ENCODE measurements at regions not wholly inside any gene's neighbourhood (a gene's known extent, or its start where the extent isn't known, plus 50 kb on each side); places are given as distances from the start of the nearest gene placed in this dataset.
A peak's percentile ranks its signal among the peaks of the same experiment; 100 is the strongest.
"Not testable (repeated sequence)": the region's sequence is repeated elsewhere in the genome, so short reads cannot be mapped to it uniquely, and the experiment has no call there.

GRCh38 chr15:31433091-31433490 lies 106.5 kb downstream of the KLF13 start:
- DNase-seq: no peak

- no peak for DNase-seq
These were observed 106.9 kb downstream of the KLF13 start for GRCh38 chr15:31433574-31433973.

- no peak for DNase-seq
These were observed 107.6 kb downstream of the KLF13 start for GRCh38 chr15:31434275-31434587.

- DNase-seq: peak; percentile 92
These were observed 108.1 kb downstream of the KLF13 start for GRCh38 chr15:31434588-31435260.

- DNase-seq: peak; percentile 84
These were observed 108.8 kb downstream of the KLF13 start for GRCh38 chr15:31435261-31435911.

- DNase-seq: peak; percentile 54
These were observed 109.4 kb downstream of the KLF13 start for GRCh38 chr15:31435912-31436628.

GRCh38 chr15:31437686-31438085 lies 111.1 kb downstream of the KLF13 start:
- DNase-seq: no peak

- DNase-seq: no peak
These were observed 112.1 kb downstream of the KLF13 start for GRCh38 chr15:31438601-31439265.

- DNase-seq: peak; percentile 66
These were observed 112.7 kb downstream of the KLF13 start for GRCh38 chr15:31439328-31439727.

GRCh38 chr15:31440216-31440615 lies 113.6 kb downstream of the KLF13 start:
- DNase-seq: not testable (repeated sequence)

GRCh38 chr15:31440754-31441311 lies 114.2 kb downstream of the KLF13 start:
- peak; percentile 82 for DNase-seq

- no peak for DNase-seq
These were observed 115.6 kb downstream of the KLF13 start for GRCh38 chr15:31442226-31442625.

- DNase-seq: peak; percentile 86
These were observed 116.1 kb downstream of the KLF13 start for GRCh38 chr15:31442699-31443111.

- DNase-seq: no peak
These were observed 118.2 kb downstream of the KLF13 start for GRCh38 chr15:31444844-31445243.

- no peak for DNase-seq
These were observed 119.9 kb downstream of the KLF13 start for GRCh38 chr15:31446546-31446945.

- peak; percentile 39 for DNase-seq
These were observed 121.4 kb downstream of the KLF13 start for GRCh38 chr15:31447931-31448634.

- no peak for DNase-seq
These were observed 122.0 kb downstream of the KLF13 start for GRCh38 chr15:31448635-31448979.

GRCh38 chr15:31452595-31453557 lies 126.2 kb downstream of the KLF13 start:
- DNase-seq: no peak

GRCh38 chr15:31453558-31454318 lies 127.1 kb downstream of the KLF13 start:
- no peak for DNase-seq

GRCh38 chr15:31455499-31455898 lies 128.9 kb downstream of the KLF13 start:
- no peak for DNase-seq
